Retinal pigment epithelial cell (primary cell): ENCODE measurements at regions not wholly inside any gene's neighbourhood (a gene's known extent, or its start where the extent isn't known, plus 50 kb on each side); places are given as distances from the start of the nearest gene placed in this dataset.

ENCODE experiments used
- DNase-seq: peaks from one replicate; pipeline ENCODE4 v3.0.0-alpha.2; 2010; ENCODE audit warnings: low read depth
- H3K4me3 ChIP-seq: 2 replicates; pipeline ENCODE4 v1.5.1; 2011; ENCODE audit warnings: mild to moderate bottlenecking, low read length, control low read depth, moderate library complexity
- CTCF ChIP-seq: conservative IDR thresholded peaks from 2 replicates; pipeline ENCODE4 v1.5.1; 2011; ENCODE audit warnings: low read depth, low read length, control low read depth, inconsistent platforms

- no peak overlapping the region for H3K4me3 ChIP-seq
- no peak for DNase-seq
- no peak for TF ChIP-seq CTCF
These were observed 357.6 kb upstream of the CFAP20DC start for GRCh38 chr3:59407425-59407824.

GRCh38 chr3:59406943-59407342 is 357.1 kb upstream of the CFAP20DC start:
- TF ChIP-seq CTCF, result no peak
- H3K4me3 ChIP-seq, result no peak overlapping the region
- DNase-seq, result no peak

- TF ChIP-seq CTCF, result no peak
- H3K4me3 ChIP-seq, result no peak overlapping the region
- no peak for DNase-seq
These were observed 355.0 kb upstream of the CFAP20DC start for GRCh38 chr3:59404851-59405250.

- TF ChIP-seq CTCF, result no peak
- H3K4me3 ChIP-seq, result no peak overlapping the region
- no peak for DNase-seq
These were observed 354.2 kb upstream of the CFAP20DC start for GRCh38 chr3:59404064-59404463.

GRCh38 chr3:59401924-59402323 is 352.1 kb upstream of the CFAP20DC start:
- DNase-seq, result no peak
- no peak overlapping the region for H3K4me3 ChIP-seq
- no peak for TF ChIP-seq CTCF

- no peak for TF ChIP-seq CTCF
- DNase-seq, result no peak
These were observed 342.3 kb upstream of the CFAP20DC start for GRCh38 chr3:59392116-59392515.

GRCh38 chr3:59391131-59391530 is 341.3 kb upstream of the CFAP20DC start:
- TF ChIP-seq CTCF, result no peak
- DNase-seq, result no peak
- H3K4me3 ChIP-seq, result no peak overlapping the region

More at GRCh38 chr3:59392116-59392515, 342.3 kb upstream of the CFAP20DC start:
- H3K4me3 ChIP-seq, result no peak overlapping the region
